Esophagus squamous epithelium (tissue), 4 donors: ENCODE measurements at regions not wholly inside any gene's neighbourhood (a gene's known extent, or its start where the extent isn't known, plus 50 kb on each side); places are given as distances from the start of the nearest gene placed in this dataset.

Experiments used
- POLR2A ChIP-seq, 4 donors: fragments of 450-650 bp; IDR thresholded peaks; one replicate each; pipeline ENCODE4 v1.6.1; 2017; ENCODE audit warnings: antibody characterized with exemption in 4 of 4, mild to moderate bottlenecking in 4 of 4, moderate library complexity in 3 of 4
- TF ChIP-seq, protein P1 (sequence below), 6 experiments: fragments of 450-650 bp in 4 of 6; fragments of 200-600 bp in 2 of 6; sonication (generic) in 2 of 6; IDR thresholded peaks; one replicate each; pipeline ENCODE4 v1.5.1; 2016 to 2019; ENCODE audit warnings: antibody characterized with exemption in 6 of 6, mild to moderate bottlenecking in 4 of 6, moderate library complexity in 4 of 6

DNA sequence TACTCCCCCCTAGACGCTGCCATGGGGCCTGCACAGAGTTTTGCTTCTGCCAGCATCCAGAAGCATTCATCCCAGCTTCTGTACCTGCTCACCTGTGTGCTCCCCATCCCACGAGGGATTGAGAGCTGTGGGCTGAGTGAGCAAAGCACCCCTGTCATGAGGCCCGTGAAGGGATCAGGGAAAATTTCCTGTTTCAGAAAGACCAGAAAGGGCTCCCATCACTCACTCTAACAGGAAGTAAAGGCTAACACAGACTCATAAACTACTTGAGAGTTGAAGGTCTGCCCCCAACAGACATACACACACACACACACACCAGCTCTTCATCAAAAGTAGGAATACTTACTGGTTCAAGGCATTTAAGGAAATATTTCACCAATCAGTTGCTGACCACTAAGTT is 256.5 kb upstream of the NT5E start:
- TF ChIP-seq, protein P1, sequence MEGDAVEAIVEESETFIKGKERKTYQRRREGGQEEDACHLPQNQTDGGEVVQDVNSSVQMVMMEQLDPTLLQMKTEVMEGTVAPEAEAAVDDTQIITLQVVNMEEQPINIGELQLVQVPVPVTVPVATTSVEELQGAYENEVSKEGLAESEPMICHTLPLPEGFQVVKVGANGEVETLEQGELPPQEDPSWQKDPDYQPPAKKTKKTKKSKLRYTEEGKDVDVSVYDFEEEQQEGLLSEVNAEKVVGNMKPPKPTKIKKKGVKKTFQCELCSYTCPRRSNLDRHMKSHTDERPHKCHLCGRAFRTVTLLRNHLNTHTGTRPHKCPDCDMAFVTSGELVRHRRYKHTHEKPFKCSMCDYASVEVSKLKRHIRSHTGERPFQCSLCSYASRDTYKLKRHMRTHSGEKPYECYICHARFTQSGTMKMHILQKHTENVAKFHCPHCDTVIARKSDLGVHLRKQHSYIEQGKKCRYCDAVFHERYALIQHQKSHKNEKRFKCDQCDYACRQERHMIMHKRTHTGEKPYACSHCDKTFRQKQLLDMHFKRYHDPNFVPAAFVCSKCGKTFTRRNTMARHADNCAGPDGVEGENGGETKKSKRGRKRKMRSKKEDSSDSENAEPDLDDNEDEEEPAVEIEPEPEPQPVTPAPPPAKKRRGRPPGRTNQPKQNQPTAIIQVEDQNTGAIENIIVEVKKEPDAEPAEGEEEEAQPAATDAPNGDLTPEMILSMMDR (IDR thresholded peaks at IDR 0.05): no peak
- TF ChIP-seq POLR2A (IDR thresholded peaks at IDR 0.05): no peak
